HL-60 (cell line): ENCODE measurements at regions not wholly inside any gene's neighbourhood (a gene's known extent, or its start where the extent isn't known, plus 50 kb on each side); places are given as distances from the start of the nearest gene placed in this dataset.
"Not testable (repeated sequence)": the region's sequence is repeated elsewhere in the genome, so short reads cannot be mapped to it uniquely, and the experiment has no call there.

Experiments used
- DNase-seq, 2 experiments: peaks; one replicate each; pipeline ENCODE4 v3.0.0-alpha.2; 2010 to 2020; ENCODE audit warnings: low read depth in 1 of 2, low spot score in 1 of 2
- H3K27ac ChIP-seq: fragments of 250-450 bp; sonication (Bioruptor Pico); replicated peaks from 2 replicates; pipeline ENCODE4 v1.5.1; 2020; ENCODE audit warnings: mild to moderate bottlenecking, moderate library complexity
- H3K27me3 ChIP-seq: fragments of 250-450 bp; sonication (Bioruptor Pico); 2 replicates; pipeline ENCODE4 v1.5.1; 2021; ENCODE audit warnings: mild to moderate bottlenecking, moderate library complexity; ENCODE audit not compliant: insufficient read depth, poor library complexity, severe bottlenecking
- H3K4me3 ChIP-seq: replicated peaks from 2 replicates; pipeline ENCODE4 v1.5.1; 2011; ENCODE audit warnings: mild to moderate bottlenecking, control low read depth, low read length; ENCODE audit not compliant: insufficient read depth
- GABPA ChIP-seq: IDR thresholded peaks from 2 replicates; pipeline ENCODE4 v1.6.1; 2012; ENCODE audit warnings: low read depth
- POLR2AphosphoS5 ChIP-seq: IDR thresholded peaks from 2 replicates; pipeline ENCODE4 v1.6.1; 2012; ENCODE audit warnings: low read depth
- SPI1 ChIP-seq: IDR thresholded peaks from 2 replicates; pipeline ENCODE4 v1.6.1; 2012; ENCODE audit warnings: low read depth, mild to moderate bottlenecking, borderline replicate concordance
- TF ChIP-seq, protein P1 (sequence below): IDR thresholded peaks from 2 replicates; pipeline ENCODE4 v1.6.1; 2012; ENCODE audit warnings: low read depth; ENCODE audit not compliant: insufficient replicate concordance
- TF ChIP-seq, protein P2 (sequence below): IDR thresholded peaks from one replicate; pipeline ENCODE4 v1.5.1; 2011; ENCODE audit warnings: low read length, control low read depth, inconsistent platforms; ENCODE audit not compliant: insufficient read depth

DNA sequence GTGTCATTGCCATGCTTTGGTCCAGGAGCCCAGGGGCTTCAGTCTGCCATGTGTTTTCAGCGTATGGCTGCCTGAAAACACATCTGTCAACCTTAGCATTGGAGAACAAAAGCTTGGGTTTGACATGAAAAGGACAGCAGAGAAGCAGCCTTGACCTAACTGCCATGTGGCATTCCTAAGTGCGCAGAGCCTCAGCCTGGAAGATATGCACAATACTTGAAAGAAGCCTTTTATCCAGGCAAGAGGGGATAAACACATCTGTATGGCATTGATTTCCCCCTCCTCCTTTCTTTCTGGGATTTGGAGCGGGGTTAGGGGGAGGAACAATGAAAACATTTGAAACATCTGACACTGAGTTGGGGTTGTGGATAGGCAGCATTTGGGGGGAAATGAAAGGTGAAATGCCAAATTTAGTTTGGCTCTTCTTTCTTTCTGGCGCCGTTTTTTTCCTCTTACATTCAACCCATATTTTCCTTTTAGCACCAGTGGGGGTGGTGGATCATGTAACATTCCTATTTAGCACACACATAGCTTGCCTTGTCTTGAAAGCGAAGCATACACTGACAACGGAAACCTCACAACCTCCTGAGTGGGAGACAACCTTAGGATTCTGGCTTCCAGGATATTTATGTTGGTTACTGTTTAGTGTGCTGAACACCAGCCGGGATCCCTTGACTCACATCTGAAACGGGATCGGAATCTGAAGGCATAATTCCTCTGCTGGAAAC lies 177.0 kb downstream of the C12orf75 start:
- H3K4me3 ChIP-seq: no peak overlapping the region
- DNase-seq: no peak
- TF ChIP-seq POLR2AphosphoS5 (no peak), SPI1 (no peak), GABPA (no peak)
- TF ChIP-seq, protein P1, sequence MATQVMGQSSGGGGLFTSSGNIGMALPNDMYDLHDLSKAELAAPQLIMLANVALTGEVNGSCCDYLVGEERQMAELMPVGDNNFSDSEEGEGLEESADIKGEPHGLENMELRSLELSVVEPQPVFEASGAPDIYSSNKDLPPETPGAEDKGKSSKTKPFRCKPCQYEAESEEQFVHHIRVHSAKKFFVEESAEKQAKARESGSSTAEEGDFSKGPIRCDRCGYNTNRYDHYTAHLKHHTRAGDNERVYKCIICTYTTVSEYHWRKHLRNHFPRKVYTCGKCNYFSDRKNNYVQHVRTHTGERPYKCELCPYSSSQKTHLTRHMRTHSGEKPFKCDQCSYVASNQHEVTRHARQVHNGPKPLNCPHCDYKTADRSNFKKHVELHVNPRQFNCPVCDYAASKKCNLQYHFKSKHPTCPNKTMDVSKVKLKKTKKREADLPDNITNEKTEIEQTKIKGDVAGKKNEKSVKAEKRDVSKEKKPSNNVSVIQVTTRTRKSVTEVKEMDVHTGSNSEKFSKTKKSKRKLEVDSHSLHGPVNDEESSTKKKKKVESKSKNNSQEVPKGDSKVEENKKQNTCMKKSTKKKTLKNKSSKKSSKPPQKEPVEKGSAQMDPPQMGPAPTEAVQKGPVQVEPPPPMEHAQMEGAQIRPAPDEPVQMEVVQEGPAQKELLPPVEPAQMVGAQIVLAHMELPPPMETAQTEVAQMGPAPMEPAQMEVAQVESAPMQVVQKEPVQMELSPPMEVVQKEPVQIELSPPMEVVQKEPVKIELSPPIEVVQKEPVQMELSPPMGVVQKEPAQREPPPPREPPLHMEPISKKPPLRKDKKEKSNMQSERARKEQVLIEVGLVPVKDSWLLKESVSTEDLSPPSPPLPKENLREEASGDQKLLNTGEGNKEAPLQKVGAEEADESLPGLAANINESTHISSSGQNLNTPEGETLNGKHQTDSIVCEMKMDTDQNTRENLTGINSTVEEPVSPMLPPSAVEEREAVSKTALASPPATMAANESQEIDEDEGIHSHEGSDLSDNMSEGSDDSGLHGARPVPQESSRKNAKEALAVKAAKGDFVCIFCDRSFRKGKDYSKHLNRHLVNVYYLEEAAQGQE: no peak
- TF ChIP-seq, protein P2, sequence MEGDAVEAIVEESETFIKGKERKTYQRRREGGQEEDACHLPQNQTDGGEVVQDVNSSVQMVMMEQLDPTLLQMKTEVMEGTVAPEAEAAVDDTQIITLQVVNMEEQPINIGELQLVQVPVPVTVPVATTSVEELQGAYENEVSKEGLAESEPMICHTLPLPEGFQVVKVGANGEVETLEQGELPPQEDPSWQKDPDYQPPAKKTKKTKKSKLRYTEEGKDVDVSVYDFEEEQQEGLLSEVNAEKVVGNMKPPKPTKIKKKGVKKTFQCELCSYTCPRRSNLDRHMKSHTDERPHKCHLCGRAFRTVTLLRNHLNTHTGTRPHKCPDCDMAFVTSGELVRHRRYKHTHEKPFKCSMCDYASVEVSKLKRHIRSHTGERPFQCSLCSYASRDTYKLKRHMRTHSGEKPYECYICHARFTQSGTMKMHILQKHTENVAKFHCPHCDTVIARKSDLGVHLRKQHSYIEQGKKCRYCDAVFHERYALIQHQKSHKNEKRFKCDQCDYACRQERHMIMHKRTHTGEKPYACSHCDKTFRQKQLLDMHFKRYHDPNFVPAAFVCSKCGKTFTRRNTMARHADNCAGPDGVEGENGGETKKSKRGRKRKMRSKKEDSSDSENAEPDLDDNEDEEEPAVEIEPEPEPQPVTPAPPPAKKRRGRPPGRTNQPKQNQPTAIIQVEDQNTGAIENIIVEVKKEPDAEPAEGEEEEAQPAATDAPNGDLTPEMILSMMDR: no peak
- no peak overlapping the region for H3K27ac ChIP-seq
- H3K27me3 ChIP-seq: no peaks in the 10 kb centered on the region

DNA sequence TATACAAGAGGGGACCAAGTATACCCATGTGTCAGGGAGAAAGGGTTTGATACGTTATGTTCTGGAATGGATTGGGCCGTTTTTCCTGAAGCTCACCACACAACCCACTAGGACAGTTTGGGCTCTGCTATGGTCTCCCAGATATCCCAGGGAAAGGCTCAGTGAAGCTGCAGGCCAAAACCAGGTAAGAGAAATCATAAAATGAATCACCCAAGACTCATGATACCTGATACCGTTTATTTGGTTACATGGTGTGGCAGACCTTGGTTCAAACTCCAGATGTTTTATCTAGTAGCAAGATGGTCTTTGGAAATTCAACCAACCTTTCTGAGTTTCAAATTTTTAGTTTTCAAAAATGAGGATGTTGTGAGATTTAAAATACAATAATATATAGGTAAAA lies 177.6 kb downstream of the C12orf75 start:
- H3K4me3 ChIP-seq: no peak overlapping the region
- DNase-seq: no peak
- H3K27ac ChIP-seq: no peak overlapping the region
- TF ChIP-seq, protein P1: no peak
- TF ChIP-seq, protein P2: no peak
- TF ChIP-seq SPI1: no peak
- no peak for TF ChIP-seq GABPA
- TF ChIP-seq POLR2AphosphoS5: no peak
- no peaks in the 10 kb centered on the region for H3K27me3 ChIP-seq

DNA sequence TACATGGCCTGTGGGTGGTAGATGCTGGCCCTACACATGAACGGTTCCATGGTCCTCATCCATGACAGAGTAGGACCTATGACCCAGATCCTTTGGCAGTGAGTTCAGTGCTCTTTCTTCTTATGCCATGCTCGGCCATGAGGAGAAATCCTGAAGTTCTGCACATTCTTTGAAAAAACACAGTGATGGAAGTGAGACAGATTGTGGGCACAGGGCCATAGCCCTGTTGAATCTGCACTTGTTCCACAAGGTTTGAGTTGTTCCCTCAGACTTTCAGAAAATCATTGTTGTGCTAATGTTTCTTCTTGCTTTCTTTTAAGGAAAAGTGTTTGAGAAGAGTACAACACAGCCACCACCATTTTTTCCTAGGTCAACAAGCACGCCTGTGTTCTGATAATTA lies 180.0 kb downstream of the C12orf75 start:
- TF ChIP-seq GABPA (no peak), SPI1 (no peak), POLR2AphosphoS5 (no peak)
- TF ChIP-seq, protein P2: no peak
- TF ChIP-seq, protein P1: no peak
- Histone ChIP-seq H3K27me3 (no peaks in the 10 kb centered on the region), H3K27ac (no peak overlapping the region), H3K4me3 (no peak overlapping the region)
- DNase-seq: no peak

DNA sequence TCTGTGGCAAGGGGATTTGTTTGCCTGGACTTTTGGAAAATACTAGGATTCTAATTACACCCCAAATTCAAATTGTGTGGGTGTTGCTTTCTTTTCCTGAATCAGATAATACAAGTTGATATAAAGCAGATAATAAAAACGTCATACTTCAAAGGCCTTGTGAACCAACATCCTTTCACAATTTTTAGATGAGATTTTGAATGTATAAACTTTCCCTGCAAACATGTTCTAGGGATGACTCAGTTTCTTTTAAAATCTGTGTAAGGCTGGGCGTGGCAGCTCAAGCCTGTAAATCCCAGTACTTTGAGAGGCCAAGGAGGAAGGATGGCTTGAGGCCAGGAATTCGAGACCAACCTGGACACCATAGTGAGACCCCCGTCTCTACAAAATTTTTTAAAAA lies 182.4 kb downstream of the C12orf75 start:
- H3K4me3 ChIP-seq, DNase-seq, H3K27ac ChIP-seq, H3K27me3 ChIP-seq: not testable (repeated sequence)
